ENCODE measurements at regions not wholly inside any gene's neighbourhood (a gene's known extent, or its start where the extent isn't known, plus 50 kb on each side); places are given as distances from the start of the nearest gene placed in this dataset.

- Mint-ChIP-seq H3K9me3 (no peaks in the 10 kb centered on the region), H3K4me3 (no peak overlapping the region), H3K4me1 (no peaks in the 10 kb centered on the region), H3K27me3 (ENCODE audit: low read depth in 3 of 3) (peaks cover 1 to 4% (median 4%) of the 10 kb centered on the region in 3 donors), H3K36me3 (no peaks in the 10 kb centered on the region), H3K27ac (no peak overlapping the region)
- Histone ChIP-seq H3K4me1 (ENCODE audit: control insufficient read depth in 1 of 2, insufficient read depth in 2 of 2, low read length in 2 of 2) (no peaks in the 10 kb centered on the region), H3K27ac (ENCODE audit: low read depth in 1 of 2, low read length in 2 of 2) (no peak overlapping the region), H3K4me2 (replicated peaks; ENCODE audit: extremely low read depth, low read length, poor library complexity, severe bottlenecking) (no peak overlapping the region), H3K9me3 (replicated peaks in 1 of 2; ENCODE audit: control insufficient read depth in 1 of 2, insufficient read depth in 1 of 2, low read length in 2 of 2) (no peaks in the 10 kb centered on the region), H3K27me3 (ENCODE audit: control insufficient read depth in 2 of 2, insufficient read depth in 2 of 2, low read length in 2 of 2) (no peaks in the 10 kb centered on the region), H3K4me3 (replicated peaks in 1 of 3; ENCODE audit: low read depth in 2 of 3, low read length in 3 of 3) (no peak overlapping the region), H3K9ac (ENCODE audit: insufficient read depth, low read length, poor library complexity, severe bottlenecking) (no peak overlapping the region), H3K36me3 (replicated peaks in 1 of 2; ENCODE audit: control insufficient read depth in 1 of 2, insufficient read depth in 2 of 2, low read length in 2 of 2) (no peaks in the 10 kb centered on the region), H2AFZ (ENCODE audit: insufficient read depth, low read depth, low read length, poor library complexity, severe bottlenecking) (no peak overlapping the region), H4K20me1 (ENCODE audit: insufficient read depth, low read length) (no peaks in the 10 kb centered on the region), H3K79me2 (ENCODE audit: insufficient read depth, low read length) (no peaks in the 10 kb centered on the region)
- no peak for TF ChIP-seq CTCF (IDR thresholded peaks at IDR 0.05)
- DNase-seq: no peak
- WGBS (ENCODE audit: insufficient coverage): no CpG with 5 or more reads among the region's 2 CpGs
- intact Hi-C loops (cut with micrococcal nuclease): no loop called here
Measured at GRCh38 chr11:19458231-19458630, 217.5 kb upstream of the E2F8 start.

GRCh38 chr11:19455731-19456130 lies 215.0 kb upstream of the E2F8 start:
- no peaks in the 10 kb centered on the region for H3K9me3 Mint-ChIP-seq

More at GRCh38 chr11:19455731-19456130, 215.0 kb upstream of the E2F8 start:
- H3K27me3 ChIP-seq (ENCODE audit: control insufficient read depth in 2 of 2, insufficient read depth in 2 of 2, low read length in 2 of 2): no peaks in the 10 kb centered on the region
- no peaks in the 10 kb centered on the region for H3K79me2 ChIP-seq (ENCODE audit: insufficient read depth, low read length)
- no peaks in the 10 kb centered on the region for H3K9me3 ChIP-seq (replicated peaks in 1 of 2; ENCODE audit: control insufficient read depth in 1 of 2, insufficient read depth in 1 of 2, low read length in 2 of 2)
- intact Hi-C loops (cut with micrococcal nuclease): no loop called here
- no peaks in the 10 kb centered on the region for H3K36me3 ChIP-seq (replicated peaks in 1 of 2; ENCODE audit: control insufficient read depth in 1 of 2, insufficient read depth in 2 of 2, low read length in 2 of 2)
- H3K9ac ChIP-seq (ENCODE audit: insufficient read depth, low read length, poor library complexity, severe bottlenecking): no peak overlapping the region
- no peak overlapping the region for H2AFZ ChIP-seq (ENCODE audit: insufficient read depth, low read depth, low read length, poor library complexity, severe bottlenecking)
- H3K4me3 ChIP-seq (replicated peaks in 1 of 3; ENCODE audit: low read depth in 2 of 3, low read length in 3 of 3): no peak overlapping the region
- peaks cover 4% of the 10 kb centered on the region in 3 donors for H3K27me3 Mint-ChIP-seq (ENCODE audit: low read depth in 3 of 3)
- TF ChIP-seq CTCF (IDR thresholded peaks at IDR 0.05): no peak
- H3K4me3 Mint-ChIP-seq: no peak overlapping the region
- H3K4me2 ChIP-seq (replicated peaks; ENCODE audit: extremely low read depth, low read length, poor library complexity, severe bottlenecking): no peak overlapping the region
- no peaks in the 10 kb centered on the region for H4K20me1 ChIP-seq (ENCODE audit: insufficient read depth, low read length)
- no peak overlapping the region for H3K27ac Mint-ChIP-seq
- H3K4me1 Mint-ChIP-seq: no peaks in the 10 kb centered on the region
- WGBS (ENCODE audit: insufficient coverage): 58% methylated on average over 3 of the region's 4 CpGs
- DNase-seq: no peak
- no peaks in the 10 kb centered on the region for H3K36me3 Mint-ChIP-seq
- no peak overlapping the region for H3K27ac ChIP-seq (ENCODE audit: low read depth in 1 of 2, low read length in 2 of 2)
- no peaks in the 10 kb centered on the region for H3K4me1 ChIP-seq (ENCODE audit: control insufficient read depth in 1 of 2, insufficient read depth in 2 of 2, low read length in 2 of 2)
